Uterus (tissue), 3 donors: ENCODE measurements at regions not wholly inside any gene's neighbourhood (a gene's known extent, or its start where the extent isn't known, plus 50 kb on each side); places are given as distances from the start of the nearest gene placed in this dataset.
A peak's percentile ranks its signal among the peaks of the same experiment; 100 is the strongest.

ENCODE experiments used
- DNase-seq, 2 donors: peaks; one replicate each; pipeline ENCODE4 v3.0.0-alpha.2; 2019 to 2020
- H3K27ac ChIP-seq, 2 donors: fragments of 200-600 bp; sonication (generic); 1 replicate in 1 of 2; 2 replicates in 1 of 2; pipeline ENCODE4 v1.5.1; 2016 to 2018
- H3K27me3 ChIP-seq, 2 donors: fragments of 200-600 bp; sonication (generic); one replicate each; pipeline ENCODE4 v1.5.1; 2018 to 2019; ENCODE audit warnings: control low read depth in 1 of 2
- H3K36me3 ChIP-seq, 2 donors: fragments of 200-600 bp; sonication (generic); one replicate each; pipeline ENCODE4 v1.5.1; 2019; ENCODE audit warnings: control low read depth in 1 of 2
- H3K4me1 ChIP-seq, 2 donors: fragments of 200-600 bp; sonication (generic); one replicate each; pipeline ENCODE4 v1.5.1; 2018 to 2019; ENCODE audit warnings: control low read depth in 1 of 2
- H3K4me3 ChIP-seq, 2 donors: fragments of 200-600 bp; sonication (generic); 1 replicate in 1 of 2; 2 replicates in 1 of 2; pipeline ENCODE4 v1.5.1; 2018 to 2019; ENCODE audit warnings: mild to moderate bottlenecking in 1 of 2
- H3K9me3 ChIP-seq, 2 donors: fragments of 200-600 bp; sonication (generic); one replicate each; pipeline ENCODE4 v1.5.1; 2019; ENCODE audit warnings: control low read depth in 1 of 2
- CTCF ChIP-seq, 4 experiments: fragments of 200-600 bp in 2 of 4; fragments of 450-650 bp in 2 of 4; sonication (generic) in 2 of 4; IDR thresholded peaks; one replicate each; pipeline ENCODE4 v1.5.1; 2016 to 2019; ENCODE audit warnings: antibody characterized with exemption in 4 of 4, mild to moderate bottlenecking in 2 of 4, moderate library complexity in 1 of 4
- POLR2A ChIP-seq, 2 donors: fragments of 450-650 bp; IDR thresholded peaks; one replicate each; pipeline ENCODE4 v1.6.1; 2016; ENCODE audit warnings: antibody characterized with exemption in 2 of 2, mild to moderate bottlenecking in 1 of 2, moderate library complexity in 1 of 2
- intact Hi-C: fragments of 100-400 bp; cut with DNase I; formaldehyde crosslinking; loops from one replicate; pipeline ENCODE4 v1.15.1; 2023; ENCODE audit warnings: low total_unique reads
- donor health status: DM: yes; HTN: yes; CAD: no.

- no peak overlapping the region for H3K4me3 ChIP-seq
- H3K36me3 ChIP-seq = no peaks in the 10 kb centered on the region
- no peaks in the 10 kb centered on the region for H3K4me1 ChIP-seq
- no peaks in the 10 kb centered on the region for H3K9me3 ChIP-seq
- intact Hi-C loops = no loop called here
- no peak for DNase-seq
- H3K27me3 ChIP-seq = no peaks in the 10 kb centered on the region
- TF ChIP-seq CTCF (IDR thresholded peaks at IDR 0.05) = no peak
- TF ChIP-seq POLR2A (IDR thresholded peaks at IDR 0.05) = no peak
- no peak overlapping the region for H3K27ac ChIP-seq
Observed at GRCh38 chr5:2032432-2032831, 149.7 kb upstream of the IRX4 start.

DNA sequence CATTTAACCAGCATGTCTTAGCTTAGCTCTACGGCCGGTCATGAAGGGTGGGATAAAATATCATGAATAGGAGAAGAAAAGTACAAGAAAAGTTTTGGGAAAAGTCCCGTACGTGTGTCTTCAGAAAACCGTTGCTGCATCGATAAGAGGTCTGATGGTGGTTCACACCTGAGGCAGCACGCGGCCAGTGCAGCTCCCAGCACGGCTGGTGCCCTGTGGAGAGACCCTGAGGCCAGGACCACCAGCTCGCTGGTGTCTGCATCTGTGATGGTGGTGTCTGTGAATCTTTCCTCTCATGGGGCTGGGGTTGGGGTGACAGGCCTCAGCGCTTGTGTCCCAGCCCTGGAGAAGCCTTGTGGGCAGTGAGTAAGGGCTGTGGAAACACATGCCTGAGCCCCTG, 148.9 kb upstream of the IRX4 start:
- Histone ChIP-seq H3K4me3 (no peak overlapping the region), H3K9me3 (no peaks in the 10 kb centered on the region), H3K27ac (no peak overlapping the region), H3K27me3 (no peaks in the 10 kb centered on the region), H3K4me1 (no peaks in the 10 kb centered on the region), H3K36me3 (no peaks in the 10 kb centered on the region)
- TF ChIP-seq POLR2A (IDR thresholded peaks at IDR 0.05) = no peak
- TF ChIP-seq CTCF (IDR thresholded peaks at IDR 0.05) = no peak
- no peak for DNase-seq
- intact Hi-C loops = no loop called here

DNA sequence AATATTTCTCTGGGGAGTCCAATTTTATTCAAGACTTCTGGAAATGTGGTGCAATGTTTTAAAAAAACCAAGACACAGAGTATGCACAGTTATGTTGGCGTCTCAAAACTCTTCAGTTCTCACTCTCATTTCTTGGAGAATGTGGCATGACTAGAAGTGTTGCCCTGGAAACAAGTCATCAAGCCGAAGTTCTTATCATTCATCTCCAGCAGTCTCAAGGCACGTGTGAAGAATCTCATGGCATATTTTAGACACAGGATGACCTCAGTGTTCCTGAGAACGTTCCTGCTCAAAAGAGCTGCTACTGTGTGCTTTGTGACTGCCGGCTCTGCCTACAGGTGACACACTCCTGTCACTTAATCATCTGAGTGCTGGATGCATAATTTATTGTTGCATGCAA, 147.4 kb upstream of the IRX4 start:
- Histone ChIP-seq H3K36me3 (no peaks in the 10 kb centered on the region), H3K9me3 (no peaks in the 10 kb centered on the region), H3K27ac (peak overlapping the region in 1 of 2 donors; percentile 43), H3K4me1 (no peaks in the 10 kb centered on the region), H3K4me3 (no peak overlapping the region), H3K27me3 (no peaks in the 10 kb centered on the region)
- DNase-seq = no peak
- TF ChIP-seq CTCF (IDR thresholded peaks at IDR 0.05) = no peak
- no peak for TF ChIP-seq POLR2A (IDR thresholded peaks at IDR 0.05)
- intact Hi-C loops = no loop called here

DNA sequence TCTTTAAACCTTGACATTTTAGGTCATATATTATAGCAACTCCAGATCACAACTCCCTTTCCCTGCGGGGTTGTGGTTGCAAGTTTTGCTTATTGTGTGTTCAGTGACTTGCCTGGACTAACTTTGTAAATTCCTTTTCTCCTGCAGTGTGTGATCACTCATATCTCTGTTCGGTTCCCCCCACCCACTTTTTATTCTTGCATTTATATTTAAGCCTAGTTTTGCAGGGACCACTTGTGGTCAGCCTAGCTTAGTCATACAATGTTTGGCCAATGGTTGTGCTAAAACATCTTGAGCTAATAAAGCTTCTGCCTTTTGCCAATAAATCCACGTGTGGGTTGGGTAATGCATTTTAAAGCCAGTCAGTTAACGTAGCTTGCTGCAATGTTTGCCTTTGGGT, 146.5 kb upstream of the IRX4 start:
- H3K27me3 ChIP-seq = no peaks in the 10 kb centered on the region
- DNase-seq = peak; percentile 35 to 57
- no peak overlapping the region for H3K4me3 ChIP-seq
- no peak for TF ChIP-seq CTCF (IDR thresholded peaks at IDR 0.05)
- TF ChIP-seq POLR2A (IDR thresholded peaks at IDR 0.05) = no peak
- H3K27ac ChIP-seq = peak overlapping the region; percentile 35 to 43
- intact Hi-C loops = no loop called here
- H3K9me3 ChIP-seq = no peaks in the 10 kb centered on the region
- H3K4me1 ChIP-seq = no peaks in the 10 kb centered on the region
- H3K36me3 ChIP-seq = no peaks in the 10 kb centered on the region

DNA sequence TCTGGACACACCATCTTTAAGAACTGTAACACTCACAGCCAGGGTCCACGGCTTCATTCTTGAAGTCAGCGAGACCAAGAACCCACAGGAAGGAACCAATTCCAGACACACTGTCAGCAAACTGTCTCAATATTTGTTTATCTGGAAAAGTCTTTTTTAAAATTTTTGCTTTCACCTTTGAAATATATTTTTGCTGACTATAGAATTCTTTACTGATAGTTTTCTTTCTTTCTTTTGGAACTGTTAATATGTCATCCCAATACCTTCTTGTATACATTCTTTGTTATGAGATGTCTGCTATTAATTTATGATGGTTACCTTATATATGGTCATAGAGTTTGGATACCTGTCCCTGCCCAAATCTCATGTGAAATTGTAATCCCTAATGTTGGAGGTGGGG, 145.1 kb upstream of the IRX4 start:
- H3K4me3 ChIP-seq = no peak overlapping the region
- no peaks in the 10 kb centered on the region for H3K9me3 ChIP-seq
- no peak for DNase-seq
- intact Hi-C loops = no loop called here
- H3K36me3 ChIP-seq = no peaks in the 10 kb centered on the region
- no peaks in the 10 kb centered on the region for H3K27me3 ChIP-seq
- no peaks in the 10 kb centered on the region for H3K4me1 ChIP-seq
- TF ChIP-seq CTCF (IDR thresholded peaks at IDR 0.05) (no peak), POLR2A (IDR thresholded peaks at IDR 0.05) (no peak)
- H3K27ac ChIP-seq = peak overlapping the region; percentile 28 to 32
